ENCODE measurements at regions not wholly inside any gene's neighbourhood (a gene's known extent, or its start where the extent isn't known, plus 50 kb on each side); places are given as distances from the start of the nearest gene placed in this dataset.

DNA sequence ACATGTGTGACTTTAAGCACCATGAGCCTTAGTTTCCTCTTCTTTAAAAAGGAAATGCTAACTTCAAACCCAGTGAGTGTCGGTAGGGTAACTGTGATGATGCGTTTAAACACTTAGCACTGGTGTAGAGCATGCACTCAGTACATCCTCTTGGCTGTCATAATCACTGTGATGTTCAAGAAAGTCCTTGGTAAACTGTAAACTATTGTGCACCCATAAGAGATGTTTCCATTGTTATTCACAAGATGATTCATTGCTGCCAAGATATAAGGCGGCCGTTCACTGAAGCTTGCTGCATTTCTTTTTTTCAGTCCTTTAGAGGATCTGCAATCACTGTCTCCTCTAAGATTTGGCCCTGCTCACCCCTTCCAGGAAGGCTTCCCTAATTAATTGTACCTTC is 61.8 kb upstream of the DAB1 start:
- POLR2A ChIA-PET: no interaction called here
- CTCF ChIA-PET: no interaction called here
- no peaks in the 10 kb centered on the region for H3K27me3 ChIP-seq (replicated peaks in 1 of 2; ENCODE audit: control insufficient read depth in 2 of 2, insufficient read depth in 2 of 2, low read length in 1 of 2)
- no peak overlapping the region for H3K4me3 ChIP-seq
- H2AFZ ChIP-seq (ENCODE audit: control insufficient read depth, low read depth, low read length): no peak overlapping the region
- 33% methylated on average over 4 of the region's 4 CpGs for WGBS (ENCODE audit: insufficient coverage, insufficient replicate concordance, low lambda C conversion rate, missing lambda C conversion rate)
- no peaks in the 10 kb centered on the region for H4K20me1 ChIP-seq (ENCODE audit: control insufficient read depth, insufficient read depth)
- no peaks in the 10 kb centered on the region for H3K4me1 ChIP-seq (ENCODE audit: control insufficient read depth, insufficient read depth, low read length)
- RAD21 ChIA-PET (ENCODE audit: unreplicated experiment): no interaction called here
- intact Hi-C loops (cut with micrococcal nuclease; ENCODE audit: unreplicated experiment): no loop called here
- no peak overlapping the region for H3K27ac ChIP-seq (ENCODE audit: control insufficient read depth, insufficient read depth)
- BruUV-seq (replicated peaks): no TSS peak
- DNase-seq (ENCODE audit: low read depth, low spot score) (no peak), FAIRE-seq (no peak), ATAC-seq (no peak)
- H3K4me2 ChIP-seq (ENCODE audit: control insufficient read depth, insufficient read depth): no peak overlapping the region
- H3K9ac ChIP-seq (ENCODE audit: control insufficient read depth, insufficient read depth, low read length): no peak overlapping the region
- SMC1A ChIA-PET (ENCODE audit: uncharacterized antibody, unreplicated experiment): no interaction called here
- no peaks in the 10 kb centered on the region for H3K79me2 ChIP-seq (ENCODE audit: control insufficient read depth, insufficient read depth, low read length)
- no peaks in the 10 kb centered on the region for H3K9me3 ChIP-seq (replicated peaks; ENCODE audit: control insufficient read depth, insufficient read depth, low read length)
- TF ChIP-seq, protein P1, sequence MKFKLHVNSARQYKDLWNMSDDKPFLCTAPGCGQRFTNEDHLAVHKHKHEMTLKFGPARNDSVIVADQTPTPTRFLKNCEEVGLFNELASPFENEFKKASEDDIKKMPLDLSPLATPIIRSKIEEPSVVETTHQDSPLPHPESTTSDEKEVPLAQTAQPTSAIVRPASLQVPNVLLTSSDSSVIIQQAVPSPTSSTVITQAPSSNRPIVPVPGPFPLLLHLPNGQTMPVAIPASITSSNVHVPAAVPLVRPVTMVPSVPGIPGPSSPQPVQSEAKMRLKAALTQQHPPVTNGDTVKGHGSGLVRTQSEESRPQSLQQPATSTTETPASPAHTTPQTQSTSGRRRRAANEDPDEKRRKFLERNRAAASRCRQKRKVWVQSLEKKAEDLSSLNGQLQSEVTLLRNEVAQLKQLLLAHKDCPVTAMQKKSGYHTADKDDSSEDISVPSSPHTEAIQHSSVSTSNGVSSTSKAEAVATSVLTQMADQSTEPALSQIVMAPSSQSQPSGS (IDR thresholded peaks at IDR 0.05; ENCODE audit: low read length): no peak
- no peak for TF ChIP-seq NR2C1 (IDR thresholded peaks at IDR 0.05)
- no peak for TF ChIP-seq ZNF622 (IDR thresholded peaks at IDR 0.05)
- no peak for TF ChIP-seq BHLHE40 (IDR thresholded peaks at IDR 0.05; ENCODE audit: borderline replicate concordance in 1 of 2, low read depth in 2 of 2, low read length in 1 of 2)
- TF ChIP-seq, protein P2, sequence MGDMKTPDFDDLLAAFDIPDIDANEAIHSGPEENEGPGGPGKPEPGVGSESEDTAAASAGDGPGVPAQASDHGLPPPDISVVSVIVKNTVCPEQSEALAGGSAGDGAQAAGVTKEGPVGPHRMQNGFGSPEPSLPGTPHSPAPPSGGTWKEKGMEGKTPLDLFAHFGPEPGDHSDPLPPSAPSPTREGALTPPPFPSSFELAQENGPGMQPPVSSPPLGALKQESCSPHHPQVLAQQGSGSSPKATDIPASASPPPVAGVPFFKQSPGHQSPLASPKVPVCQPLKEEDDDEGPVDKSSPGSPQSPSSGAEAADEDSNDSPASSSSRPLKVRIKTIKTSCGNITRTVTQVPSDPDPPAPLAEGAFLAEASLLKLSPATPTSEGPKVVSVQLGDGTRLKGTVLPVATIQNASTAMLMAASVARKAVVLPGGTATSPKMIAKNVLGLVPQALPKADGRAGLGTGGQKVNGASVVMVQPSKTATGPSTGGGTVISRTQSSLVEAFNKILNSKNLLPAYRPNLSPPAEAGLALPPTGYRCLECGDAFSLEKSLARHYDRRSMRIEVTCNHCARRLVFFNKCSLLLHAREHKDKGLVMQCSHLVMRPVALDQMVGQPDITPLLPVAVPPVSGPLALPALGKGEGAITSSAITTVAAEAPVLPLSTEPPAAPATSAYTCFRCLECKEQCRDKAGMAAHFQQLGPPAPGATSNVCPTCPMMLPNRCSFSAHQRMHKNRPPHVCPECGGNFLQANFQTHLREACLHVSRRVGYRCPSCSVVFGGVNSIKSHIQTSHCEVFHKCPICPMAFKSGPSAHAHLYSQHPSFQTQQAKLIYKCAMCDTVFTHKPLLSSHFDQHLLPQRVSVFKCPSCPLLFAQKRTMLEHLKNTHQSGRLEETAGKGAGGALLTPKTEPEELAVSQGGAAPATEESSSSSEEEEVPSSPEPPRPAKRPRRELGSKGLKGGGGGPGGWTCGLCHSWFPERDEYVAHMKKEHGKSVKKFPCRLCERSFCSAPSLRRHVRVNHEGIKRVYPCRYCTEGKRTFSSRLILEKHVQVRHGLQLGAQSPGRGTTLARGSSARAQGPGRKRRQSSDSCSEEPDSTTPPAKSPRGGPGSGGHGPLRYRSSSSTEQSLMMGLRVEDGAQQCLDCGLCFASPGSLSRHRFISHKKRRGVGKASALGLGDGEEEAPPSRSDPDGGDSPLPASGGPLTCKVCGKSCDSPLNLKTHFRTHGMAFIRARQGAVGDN (IDR thresholded peaks at IDR 0.05): no peak
- in situ Hi-C loops (cut with MboI): no loop called here
- H3K36me3 ChIP-seq (ENCODE audit: control insufficient read depth in 2 of 2, insufficient read depth in 2 of 2, low read length in 1 of 2): no peaks in the 10 kb centered on the region

All from GM12878 (cell line).